Panc1 (cell line): ENCODE measurements at regions not wholly inside any gene's neighbourhood (a gene's known extent, or its start where the extent isn't known, plus 50 kb on each side); places are given as distances from the start of the nearest gene placed in this dataset.
"Not testable (repeated sequence)": the region's sequence is repeated elsewhere in the genome, so short reads cannot be mapped to it uniquely, and the experiment has no call there.

Experiments
- ATAC-seq: fragments of 200-7000 bp; cut with Tn5 transposase; 2 replicates; pipeline ENCODE4 v1.9.1; 2020; ENCODE audit warnings: mild to moderate bottlenecking, moderate library complexity
- BruUV-seq: library from RNA; stranded (reverse); fragments of 400-500 nt; replicated peaks from 2 replicates; lab custom pipeline; 2021; lab: Mats Ljungman, UMichigan
- CTCF ChIA-PET: fragments of 300-600 bp; sonication (Branson Sonifier 250); formaldehyde crosslinking; loops from one replicate; lab custom pipeline; 2022; ENCODE audit warnings: antibody characterized with exemption; lab: Charles Lee
- POLR2A ChIA-PET: fragments of 300-600 bp; sonication (Branson Sonifier 250); formaldehyde crosslinking; loops from one replicate; lab custom pipeline; 2022; ENCODE audit warnings: antibody characterized with exemption; lab: Charles Lee
- DNase-seq: peaks from one replicate; pipeline ENCODE4 v3.0.0-alpha.2; 2010; ENCODE audit warnings: low read depth, low spot score
- H3K27ac ChIP-seq: 2 replicates; pipeline ENCODE4 v1.5.1; 2011; ENCODE audit warnings: mild to moderate bottlenecking, low read length, inconsistent platforms
- H3K27me3 ChIP-seq: fragments of 200-500 bp; sonication (Bioruptor generic); 2 replicates; pipeline ENCODE4 v1.6.0; 2014; ENCODE audit warnings: low read length, inconsistent platforms; ENCODE audit not compliant: control insufficient read depth, insufficient read depth
- H3K36me3 ChIP-seq: fragments of 200-500 bp; sonication (Bioruptor generic); 2 replicates; pipeline ENCODE4 v1.5.1; 2014; ENCODE audit warnings: inconsistent platforms, mild to moderate bottlenecking, low read length, moderate library complexity; ENCODE audit not compliant: control insufficient read depth, insufficient read depth
- H3K4me1 ChIP-seq: 2 replicates; pipeline ENCODE4 v1.5.1; 2011; ENCODE audit warnings: inconsistent platforms, mild to moderate bottlenecking, low read length, moderate library complexity; ENCODE audit not compliant: control insufficient read depth, insufficient read depth
- H3K4me3 ChIP-seq, 2 experiments: 2 replicates each; pipeline ENCODE4 v1.5.1; 2011 to 2012; ENCODE audit warnings: low read depth in 2 of 2, low read length in 2 of 2, mild to moderate bottlenecking in 2 of 2, inconsistent platforms in 1 of 2, moderate library complexity in 1 of 2
- H3K9me3 ChIP-seq: fragments of 200-500 bp; sonication (Bioruptor generic); 2 replicates; pipeline ENCODE4 v1.5.1; 2014; ENCODE audit warnings: low read depth, mild to moderate bottlenecking, inconsistent platforms, low read length, moderate library complexity; ENCODE audit not compliant: control insufficient read depth, insufficient read depth
- in situ Hi-C: cut with HindIII; loops from 2 replicates; pipeline ENCODE4 v1.10.0; 2016; ENCODE audit warnings: low sequenced_read_pairs, low pct_unique_long_range_greater_than_20kb
- intact Hi-C: fragments of 100-400 bp; cut with micrococcal nuclease; formaldehyde crosslinking; loops from one replicate; pipeline ENCODE4 v1.10.0; 2022; ENCODE audit not compliant: unreplicated experiment

- H3K4me3 ChIP-seq, H3K9me3 ChIP-seq, intact Hi-C loops, H3K36me3 ChIP-seq, H3K4me1 ChIP-seq, CTCF ChIA-PET, POLR2A ChIA-PET, in situ Hi-C loops, ATAC-seq, BruUV-seq, H3K27me3 ChIP-seq, DNase-seq, H3K27ac ChIP-seq: not testable (repeated sequence)
These were observed 67.9 kb upstream of the PLGLB2 start for GRCh38 chr2:87679950-87680349.

- H3K27me3 ChIP-seq, H3K4me3 ChIP-seq, H3K27ac ChIP-seq, DNase-seq, H3K36me3 ChIP-seq, ATAC-seq, H3K9me3 ChIP-seq, H3K4me1 ChIP-seq, POLR2A ChIA-PET, CTCF ChIA-PET, BruUV-seq, intact Hi-C loops, in situ Hi-C loops: not testable (repeated sequence)
These were observed 67.2 kb upstream of the PLGLB2 start for GRCh38 chr2:87680691-87681090.

- in situ Hi-C loops, ATAC-seq, DNase-seq, intact Hi-C loops, BruUV-seq, POLR2A ChIA-PET, H3K4me1 ChIP-seq, CTCF ChIA-PET, H3K27ac ChIP-seq, H3K4me3 ChIP-seq, H3K27me3 ChIP-seq, H3K36me3 ChIP-seq, H3K9me3 ChIP-seq: not testable (repeated sequence)
These were observed 64.4 kb upstream of the PLGLB2 start for GRCh38 chr2:87683451-87683850.

GRCh38 chr2:87683961-87684360 lies 63.9 kb upstream of the PLGLB2 start:
- H3K4me3 ChIP-seq, H3K27ac ChIP-seq, POLR2A ChIA-PET, BruUV-seq, CTCF ChIA-PET, DNase-seq, H3K9me3 ChIP-seq, intact Hi-C loops, H3K27me3 ChIP-seq, ATAC-seq, in situ Hi-C loops, H3K36me3 ChIP-seq, H3K4me1 ChIP-seq: not testable (repeated sequence)

- H3K27ac ChIP-seq, BruUV-seq, H3K36me3 ChIP-seq, DNase-seq, POLR2A ChIA-PET, in situ Hi-C loops, CTCF ChIA-PET, ATAC-seq, H3K4me1 ChIP-seq, intact Hi-C loops, H3K27me3 ChIP-seq, H3K4me3 ChIP-seq, H3K9me3 ChIP-seq: not testable (repeated sequence)
These were observed 62.3 kb upstream of the PLGLB2 start for GRCh38 chr2:87685558-87685957.

- H3K27ac ChIP-seq, BruUV-seq, CTCF ChIA-PET, H3K27me3 ChIP-seq, in situ Hi-C loops, H3K36me3 ChIP-seq, intact Hi-C loops, H3K9me3 ChIP-seq, ATAC-seq, H3K4me1 ChIP-seq, H3K4me3 ChIP-seq, POLR2A ChIA-PET, DNase-seq: not testable (repeated sequence)
These were observed 60.9 kb upstream of the PLGLB2 start for GRCh38 chr2:87686873-87687549.

- BruUV-seq, DNase-seq, ATAC-seq, CTCF ChIA-PET, in situ Hi-C loops, POLR2A ChIA-PET, H3K4me3 ChIP-seq, H3K27ac ChIP-seq, H3K36me3 ChIP-seq, H3K9me3 ChIP-seq, intact Hi-C loops, H3K4me1 ChIP-seq, H3K27me3 ChIP-seq: not testable (repeated sequence)
These were observed 60.2 kb upstream of the PLGLB2 start for GRCh38 chr2:87687550-87688270.
